GM21576 (cell line): ENCODE measurements at regions not wholly inside any gene's neighbourhood (a gene's known extent, or its start where the extent isn't known, plus 50 kb on each side); places are given as distances from the start of the nearest gene placed in this dataset.
A peak's percentile ranks its signal among the peaks of the same experiment; 100 is the strongest.

Experiments
- ATAC-seq: cut with Tn5 transposase; IDR thresholded peaks from one replicate; pipeline ENCODE4 v1.9.1; 2021; ENCODE audit warnings: mild to moderate bottlenecking, moderate library complexity; ENCODE audit not compliant: unreplicated experiment

- ATAC-seq = peak; percentile 68
These were observed 52.5 kb upstream of the TTC29 start for GRCh38 chr4:146998157-146998556.

GRCh38 chr4:147003956-147004809, 58.5 kb upstream of the TTC29 start:
- no peak for ATAC-seq

- no peak for ATAC-seq
These were observed 60.6 kb upstream of the TTC29 start for GRCh38 chr4:147006229-147006628.

- ATAC-seq = no peak
These were observed 64.2 kb upstream of the TTC29 start for GRCh38 chr4:147009875-147010274.

- no peak for ATAC-seq
These were observed 65.7 kb upstream of the TTC29 start for GRCh38 chr4:147011411-147011810.

- no peak for ATAC-seq
These were observed 66.5 kb upstream of the TTC29 start for GRCh38 chr4:147012059-147012707.

- ATAC-seq = no peak
These were observed 69.3 kb upstream of the TTC29 start for GRCh38 chr4:147014946-147015345.

- ATAC-seq = no peak
These were observed 69.8 kb upstream of the TTC29 start for GRCh38 chr4:147015491-147015890.

GRCh38 chr4:147017081-147017480, 71.4 kb upstream of the TTC29 start:
- no peak for ATAC-seq

- peak; percentile 88 for ATAC-seq
These were observed 73.4 kb upstream of the TTC29 start for GRCh38 chr4:147019091-147019490.

- no peak for ATAC-seq
These were observed 74.8 kb upstream of the TTC29 start for GRCh38 chr4:147020456-147020855.

GRCh38 chr4:147025042-147025441, 79.4 kb upstream of the TTC29 start:
- ATAC-seq = no peak

GRCh38 chr4:147029296-147029695, 83.6 kb upstream of the TTC29 start:
- no peak for ATAC-seq

- ATAC-seq = no peak
These were observed 88.7 kb upstream of the TTC29 start for GRCh38 chr4:147034372-147034771.

GRCh38 chr4:147037069-147037468, 91.4 kb upstream of the TTC29 start:
- no peak for ATAC-seq

- no peak for ATAC-seq
These were observed 94.4 kb upstream of the TTC29 start for GRCh38 chr4:147039976-147040575.

GRCh38 chr4:147040874-147041273, 95.2 kb upstream of the TTC29 start:
- ATAC-seq = no peak

- no peak for ATAC-seq
These were observed 95.7 kb upstream of the TTC29 start for GRCh38 chr4:147041376-147041775.

- ATAC-seq = no peak
These were observed 96.4 kb upstream of the TTC29 start for GRCh38 chr4:147042046-147042445.

- no peak for ATAC-seq
These were observed 98.6 kb upstream of the TTC29 start for GRCh38 chr4:147044241-147044640.

GRCh38 chr4:147049946-147050345, 104.3 kb upstream of the TTC29 start:
- ATAC-seq = no peak

- ATAC-seq = no peak
These were observed 104.7 kb upstream of the TTC29 start for GRCh38 chr4:147050356-147050765.
